Prostate gland (tissue), 2 donors: ENCODE measurements at regions not wholly inside any gene's neighbourhood (a gene's known extent, or its start where the extent isn't known, plus 50 kb on each side); places are given as distances from the start of the nearest gene placed in this dataset.

Experiments used
- DNase-seq: peaks from one replicate; pipeline ENCODE4 v3.0.0-alpha.2; 2019; ENCODE audit warnings: low spot score
- H3K27ac ChIP-seq, 2 donors: fragments of 200-600 bp; sonication (generic); 2 replicates each; pipeline ENCODE4 v1.5.1; 2017 to 2019
- H3K27me3 ChIP-seq: fragments of 200-600 bp; sonication (generic); replicated peaks from 2 replicates; pipeline ENCODE4 v1.5.1; 2019; ENCODE audit not compliant: insufficient read depth
- H3K36me3 ChIP-seq, 2 donors: fragments of 200-600 bp; sonication (generic); 1 replicate in 1 of 2; 2 replicates in 1 of 2; pipeline versions ENCODE4 v1.5.1 to v1.8.1; 2017 to 2019
- H3K4me1 ChIP-seq: fragments of 200-600 bp; sonication (generic); replicated peaks from 2 replicates; pipeline ENCODE4 v1.5.1; 2019
- H3K4me3 ChIP-seq, 2 donors: fragments of 200-600 bp; sonication (generic); 2 replicates each; pipeline ENCODE4 v1.5.1; 2017 to 2019
- H3K9me3 ChIP-seq: fragments of 200-600 bp; sonication (generic); 2 replicates; pipeline ENCODE4 v1.5.1; 2017
- POLR2A ChIP-seq: fragments of 450-650 bp; IDR thresholded peaks from one replicate; pipeline ENCODE4 v1.6.1; 2016; ENCODE audit warnings: antibody characterized with exemption, mild to moderate bottlenecking
- POLR2AphosphoS5 ChIP-seq: sonication (generic); formaldehyde crosslinking; IDR thresholded peaks from one replicate; pipeline ENCODE4 v1.6.1; 2017; ENCODE audit warnings: antibody characterized with exemption
- whole genome bisulfite sequencing: methylation state at CpG from one replicate; pipeline ENCODE4 v1.1.5; 2018; 5-methylcytosine and 5-hydroxymethylcytosine counted together
- intact Hi-C: fragments of 100-400 bp; cut with DNase I; formaldehyde crosslinking; loops from one replicate; pipeline ENCODE4 v1.14.2; 2022
- TF ChIP-seq, protein P1 (sequence below), 4 experiments: fragments of 200-600 bp in 2 of 4; fragments of 450-650 bp in 2 of 4; sonication (generic) in 2 of 4; IDR thresholded peaks; 1 replicate in 3 of 4; 2 replicates in 1 of 4; pipeline ENCODE4 v1.5.1; 2016 to 2019; ENCODE audit warnings: antibody characterized with exemption in 4 of 4, mild to moderate bottlenecking in 2 of 4, moderate library complexity in 2 of 4

DNA sequence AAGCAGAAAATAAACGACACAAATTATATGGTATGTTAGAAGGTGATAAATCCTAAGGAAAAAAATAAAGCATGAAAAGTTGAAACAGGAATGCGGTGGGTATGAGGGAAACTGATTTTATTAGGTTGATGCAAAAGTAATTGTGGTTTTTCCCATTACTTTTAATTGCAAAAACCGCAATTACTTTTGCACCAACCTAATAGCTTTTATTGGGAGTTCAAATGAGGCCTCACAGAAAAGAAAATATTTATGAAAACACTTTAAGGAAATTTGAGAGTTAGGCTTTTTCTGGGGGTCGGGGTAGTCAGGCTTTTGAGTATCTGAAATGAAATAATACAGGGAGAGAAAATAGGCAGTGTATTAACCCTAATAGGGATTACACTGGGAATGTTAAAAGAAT, 397.0 kb upstream of the KHDRBS2 start:
- Histone ChIP-seq H3K9me3 (no peaks in the 10 kb centered on the region), H3K36me3 (no peaks in the 10 kb centered on the region), H3K4me3 (no peak overlapping the region), H3K27me3 (no peaks in the 10 kb centered on the region), H3K4me1 (no peaks in the 10 kb centered on the region), H3K27ac (no peak overlapping the region)
- intact Hi-C loops = no loop called here
- TF ChIP-seq POLR2A (no peak), POLR2AphosphoS5 (no peak)
- TF ChIP-seq, protein P1, sequence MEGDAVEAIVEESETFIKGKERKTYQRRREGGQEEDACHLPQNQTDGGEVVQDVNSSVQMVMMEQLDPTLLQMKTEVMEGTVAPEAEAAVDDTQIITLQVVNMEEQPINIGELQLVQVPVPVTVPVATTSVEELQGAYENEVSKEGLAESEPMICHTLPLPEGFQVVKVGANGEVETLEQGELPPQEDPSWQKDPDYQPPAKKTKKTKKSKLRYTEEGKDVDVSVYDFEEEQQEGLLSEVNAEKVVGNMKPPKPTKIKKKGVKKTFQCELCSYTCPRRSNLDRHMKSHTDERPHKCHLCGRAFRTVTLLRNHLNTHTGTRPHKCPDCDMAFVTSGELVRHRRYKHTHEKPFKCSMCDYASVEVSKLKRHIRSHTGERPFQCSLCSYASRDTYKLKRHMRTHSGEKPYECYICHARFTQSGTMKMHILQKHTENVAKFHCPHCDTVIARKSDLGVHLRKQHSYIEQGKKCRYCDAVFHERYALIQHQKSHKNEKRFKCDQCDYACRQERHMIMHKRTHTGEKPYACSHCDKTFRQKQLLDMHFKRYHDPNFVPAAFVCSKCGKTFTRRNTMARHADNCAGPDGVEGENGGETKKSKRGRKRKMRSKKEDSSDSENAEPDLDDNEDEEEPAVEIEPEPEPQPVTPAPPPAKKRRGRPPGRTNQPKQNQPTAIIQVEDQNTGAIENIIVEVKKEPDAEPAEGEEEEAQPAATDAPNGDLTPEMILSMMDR (IDR thresholded peaks at IDR 0.05) = no peak
- DNase-seq = no peak
- WGBS = 79% methylated on average over 4 of the region's 4 CpGs

DNA sequence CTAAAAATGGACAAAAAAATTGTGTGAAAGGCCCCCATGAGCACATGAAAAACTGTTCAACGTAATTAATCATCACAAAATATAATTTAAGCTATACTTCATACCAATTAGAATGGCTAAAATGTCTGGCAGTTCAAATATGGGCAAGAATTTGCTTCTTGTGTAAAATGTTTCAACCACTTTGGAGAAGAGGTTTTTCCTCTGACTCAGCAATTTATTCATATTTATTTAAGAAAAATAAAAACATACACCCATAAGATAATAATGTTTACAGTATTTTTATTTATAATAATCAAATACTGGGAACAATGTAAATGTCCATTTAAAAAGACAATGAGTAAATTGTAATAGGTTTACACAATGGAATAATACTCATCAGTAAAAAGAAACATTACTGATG, 395.1 kb upstream of the KHDRBS2 start:
- Histone ChIP-seq H3K4me3 (no peak overlapping the region), H3K27ac (no peak overlapping the region), H3K4me1 (no peaks in the 10 kb centered on the region), H3K9me3 (no peaks in the 10 kb centered on the region), H3K36me3 (no peaks in the 10 kb centered on the region), H3K27me3 (no peaks in the 10 kb centered on the region)
- 71% methylated on average over 1 of the region's 1 CpG for WGBS
- no peak for DNase-seq
- intact Hi-C loops = no loop called here
- TF ChIP-seq POLR2AphosphoS5 = no peak

DNA sequence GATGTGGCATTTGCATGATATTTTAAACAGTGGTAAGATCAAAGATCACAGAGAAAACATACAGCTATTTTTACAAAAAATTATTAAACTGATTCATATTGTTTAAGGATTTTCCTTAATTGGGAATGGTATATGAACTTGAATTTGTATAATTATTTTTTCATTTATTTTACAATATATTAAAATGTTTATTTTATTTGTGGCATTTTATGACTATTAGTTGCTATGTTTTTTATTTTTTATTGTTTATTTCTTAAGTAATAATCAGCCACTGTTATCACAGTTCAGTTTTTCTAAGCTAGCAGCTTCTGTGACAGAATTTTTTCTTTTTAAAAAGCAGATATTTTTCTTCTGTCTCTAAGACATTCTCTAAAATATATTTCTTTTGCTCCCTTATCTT, 387.0 kb upstream of the KHDRBS2 start:
- Histone ChIP-seq H3K27me3 (no peaks in the 10 kb centered on the region), H3K9me3 (no peaks in the 10 kb centered on the region), H3K36me3 (no peaks in the 10 kb centered on the region), H3K4me1 (no peaks in the 10 kb centered on the region), H3K4me3 (no peak overlapping the region), H3K27ac (no peak overlapping the region)
- TF ChIP-seq POLR2A (no peak), POLR2AphosphoS5 (no peak)
- TF ChIP-seq, protein P1 (IDR thresholded peaks at IDR 0.05) = no peak
- intact Hi-C loops = no loop called here
- DNase-seq = no peak

DNA sequence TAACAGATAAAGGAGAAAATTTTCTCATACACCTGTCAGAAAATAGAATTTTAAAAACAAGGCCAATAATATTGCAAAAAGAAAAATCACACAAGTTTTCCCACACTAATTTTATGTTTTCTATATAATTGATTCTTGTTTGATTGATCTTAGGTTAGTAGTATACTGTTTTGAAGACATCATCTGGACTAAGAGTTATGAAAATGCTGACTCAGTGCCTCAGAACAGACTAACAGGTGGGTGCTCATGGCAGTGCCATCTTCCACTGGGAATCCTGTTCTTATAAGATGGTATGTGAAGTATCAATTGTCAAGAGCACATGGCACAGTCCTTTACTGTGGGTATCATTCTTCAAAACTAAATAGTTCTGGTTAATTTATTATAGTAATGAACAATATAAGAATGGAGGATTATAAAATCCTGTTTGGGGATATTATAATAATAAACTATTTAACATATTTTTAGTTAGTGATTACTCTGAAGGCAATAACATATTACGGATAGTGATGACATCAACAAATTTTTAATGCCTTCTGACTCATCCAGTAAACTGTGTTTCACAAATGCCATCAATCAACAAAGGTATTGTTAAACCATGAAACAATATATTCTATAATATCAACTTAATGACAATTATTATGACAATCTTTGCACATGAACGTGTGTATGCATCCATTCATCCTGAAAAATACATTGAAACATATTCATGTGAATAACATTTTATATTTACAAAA, 384.6 kb upstream of the KHDRBS2 start:
- Histone ChIP-seq H3K9me3 (no peaks in the 10 kb centered on the region), H3K4me3 (no peak overlapping the region), H3K4me1 (no peaks in the 10 kb centered on the region), H3K36me3 (no peaks in the 10 kb centered on the region), H3K27me3 (no peaks in the 10 kb centered on the region), H3K27ac (no peak overlapping the region)
- DNase-seq = no peak
- TF ChIP-seq, protein P1 (IDR thresholded peaks at IDR 0.05) = no peak
- WGBS = 86% methylated on average over 2 of the region's 2 CpGs
- intact Hi-C loops = no loop called here

DNA sequence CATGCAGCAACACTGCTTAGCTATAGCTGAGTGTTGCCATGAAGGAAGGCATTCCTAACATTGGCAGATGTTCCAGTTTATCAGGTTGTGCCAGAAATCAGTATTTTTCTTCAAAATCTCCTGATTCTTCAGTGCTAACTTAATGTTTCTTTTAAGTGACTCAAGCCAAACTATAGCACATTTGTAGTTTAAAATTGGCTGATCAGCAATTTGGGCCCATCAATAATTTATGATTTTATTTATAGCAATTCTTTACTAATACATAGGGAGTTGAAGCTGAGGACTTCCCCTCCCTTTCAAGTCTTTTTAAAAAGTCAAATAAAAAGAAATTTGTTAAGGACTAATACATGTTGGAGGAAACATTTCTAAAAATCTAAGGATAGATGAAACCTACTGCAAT, 383.8 kb upstream of the KHDRBS2 start:
- TF ChIP-seq POLR2A (no peak), POLR2AphosphoS5 (no peak)
- TF ChIP-seq, protein P1 (IDR thresholded peaks at IDR 0.05) = no peak
- no peaks in the 10 kb centered on the region for H3K27me3 ChIP-seq
- intact Hi-C loops = no loop called here
- DNase-seq = no peak
- H3K4me3 ChIP-seq = no peak overlapping the region
- no peaks in the 10 kb centered on the region for H3K4me1 ChIP-seq
- H3K27ac ChIP-seq = no peak overlapping the region
- no peaks in the 10 kb centered on the region for H3K9me3 ChIP-seq
- no peaks in the 10 kb centered on the region for H3K36me3 ChIP-seq
